ENCODE measurements at regions not wholly inside any gene's neighbourhood (a gene's known extent, or its start where the extent isn't known, plus 50 kb on each side); places are given as distances from the start of the nearest gene placed in this dataset.

DNA sequence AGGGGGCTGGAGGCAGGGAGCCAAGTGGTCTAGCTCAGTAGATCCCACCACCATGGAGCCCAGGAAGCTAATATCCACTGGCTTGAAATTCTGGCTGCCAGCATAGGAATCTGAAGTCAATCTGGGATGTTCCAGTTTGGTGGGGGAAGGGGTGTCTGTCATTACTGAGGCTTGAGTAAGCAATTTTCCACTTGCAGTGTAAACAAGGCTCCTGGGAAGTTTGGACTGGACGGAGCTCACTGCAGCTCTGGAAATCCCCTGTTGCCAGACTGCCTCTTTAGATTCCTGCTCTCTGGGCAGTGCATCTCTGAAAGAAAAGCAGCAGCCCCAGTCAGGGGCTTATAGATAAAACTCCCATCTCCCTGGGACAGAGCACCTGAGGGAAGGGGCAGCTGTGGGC is 349.2 kb upstream of the KLHL1 start:
- H3K27ac ChIP-seq (ENCODE audit: insufficient read depth, low read depth, low read length) = no peak overlapping the region
- ChIA-PET CTCF (no interaction called here), POLR2A (no interaction called here)
- H4K20me1 ChIP-seq (replicated peaks; ENCODE audit: control insufficient read depth, extremely low read depth, insufficient read depth, low read length) = no peaks in the 10 kb centered on the region
- H3K4me2 ChIP-seq (ENCODE audit: insufficient read depth, low read length) = no peak overlapping the region
- H3K4me1 ChIP-seq (ENCODE audit: control insufficient read depth, extremely low read depth, insufficient read depth, low read length) = no peaks in the 10 kb centered on the region
- H3K79me2 ChIP-seq (ENCODE audit: control insufficient read depth, insufficient read depth, low read length) = no peaks in the 10 kb centered on the region
- H3K9me3 ChIP-seq (replicated peaks; ENCODE audit: control insufficient read depth, insufficient read depth, low read length) = peaks cover 1% of the 10 kb centered on the region
- dilution Hi-C loops (cut with MboI; ENCODE audit: extremely low pct_ligation_motif_present, low sequenced_read_pairs) (no loop called here), intact Hi-C loops (cut with micrococcal nuclease) (no loop called here)
- no peak overlapping the region for H3K4me3 ChIP-seq (replicated peaks in 1 of 3; ENCODE audit: insufficient read depth in 1 of 3, low read depth in 1 of 3, low read length in 3 of 3)
- TF ChIP-seq FOS (IDR thresholded peaks at IDR 0.05; ENCODE audit: borderline replicate concordance, insufficient read depth, low read length) (no peak), POLR2A (IDR thresholded peaks at IDR 0.05; ENCODE audit: low read depth, low read length) (no peak), JUN (IDR thresholded peaks at IDR 0.05; ENCODE audit: borderline replicate concordance, insufficient read depth, insufficient read length, low read depth) (no peak), EZH2 (IDR thresholded peaks at IDR 0.05; ENCODE audit: borderline replicate concordance, low read depth, low read length, severe bottlenecking) (no peak), GATA2 (IDR thresholded peaks at IDR 0.05; ENCODE audit: insufficient read depth, insufficient read length, low read depth, low read length) (no peak), POLR2AphosphoS5 (IDR thresholded peaks at IDR 0.05; ENCODE audit: insufficient read depth, low read depth, low read length) (no peak), MYC (IDR thresholded peaks at IDR 0.05; ENCODE audit: low read depth, low read length) (no peak)
- TF ChIP-seq, protein P1, sequence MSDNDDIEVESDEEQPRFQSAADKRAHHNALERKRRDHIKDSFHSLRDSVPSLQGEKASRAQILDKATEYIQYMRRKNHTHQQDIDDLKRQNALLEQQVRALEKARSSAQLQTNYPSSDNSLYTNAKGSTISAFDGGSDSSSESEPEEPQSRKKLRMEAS (IDR thresholded peaks at IDR 0.05; ENCODE audit: insufficient read depth, insufficient read length) = no peak
- TF ChIP-seq, protein P2, sequence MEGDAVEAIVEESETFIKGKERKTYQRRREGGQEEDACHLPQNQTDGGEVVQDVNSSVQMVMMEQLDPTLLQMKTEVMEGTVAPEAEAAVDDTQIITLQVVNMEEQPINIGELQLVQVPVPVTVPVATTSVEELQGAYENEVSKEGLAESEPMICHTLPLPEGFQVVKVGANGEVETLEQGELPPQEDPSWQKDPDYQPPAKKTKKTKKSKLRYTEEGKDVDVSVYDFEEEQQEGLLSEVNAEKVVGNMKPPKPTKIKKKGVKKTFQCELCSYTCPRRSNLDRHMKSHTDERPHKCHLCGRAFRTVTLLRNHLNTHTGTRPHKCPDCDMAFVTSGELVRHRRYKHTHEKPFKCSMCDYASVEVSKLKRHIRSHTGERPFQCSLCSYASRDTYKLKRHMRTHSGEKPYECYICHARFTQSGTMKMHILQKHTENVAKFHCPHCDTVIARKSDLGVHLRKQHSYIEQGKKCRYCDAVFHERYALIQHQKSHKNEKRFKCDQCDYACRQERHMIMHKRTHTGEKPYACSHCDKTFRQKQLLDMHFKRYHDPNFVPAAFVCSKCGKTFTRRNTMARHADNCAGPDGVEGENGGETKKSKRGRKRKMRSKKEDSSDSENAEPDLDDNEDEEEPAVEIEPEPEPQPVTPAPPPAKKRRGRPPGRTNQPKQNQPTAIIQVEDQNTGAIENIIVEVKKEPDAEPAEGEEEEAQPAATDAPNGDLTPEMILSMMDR (IDR thresholded peaks at IDR 0.05; ENCODE audit: extremely low read depth in 1 of 2, insufficient read depth in 1 of 2, low read depth in 1 of 2, low read length in 2 of 2) = no peak
- no TSS peak for BruUV-seq (replicated peaks)
- no peaks in the 10 kb centered on the region for H3K36me3 ChIP-seq (ENCODE audit: control insufficient read depth in 2 of 2, extremely low read depth in 1 of 2, insufficient read depth in 2 of 2, low read length in 2 of 2)
- H2AFZ ChIP-seq (ENCODE audit: low read depth, low read length) = no peak overlapping the region
- no peaks in the 10 kb centered on the region for H3K9me1 ChIP-seq (replicated peaks; ENCODE audit: control insufficient read depth, extremely low read depth, insufficient read depth, low read length)
- FAIRE-seq (no peak), DNase-seq (ENCODE audit: low read depth, low spot score) (no peak)
- no peak overlapping the region for H3K9ac ChIP-seq (replicated peaks; ENCODE audit: extremely low read depth, insufficient read depth, low read length)
- H3K27me3 ChIP-seq (ENCODE audit: control insufficient read depth in 2 of 2, insufficient read depth in 2 of 2, low read length in 2 of 2) = no peaks in the 10 kb centered on the region
